WERI-Rb-1 (cell line): ENCODE measurements at regions not wholly inside any gene's neighbourhood (a gene's known extent, or its start where the extent isn't known, plus 50 kb on each side); places are given as distances from the start of the nearest gene placed in this dataset.

Source experiments
- DNase-seq: peaks from one replicate; pipeline ENCODE4 v3.0.0-alpha.2; 2020
- H3K27ac ChIP-seq: fragments of 250-450 bp; sonication (Bioruptor Pico); 2 replicates; pipeline ENCODE4 v1.5.1; 2020; ENCODE audit warnings: mild to moderate bottlenecking, moderate library complexity
- H3K27me3 ChIP-seq: fragments of 250-450 bp; sonication (Bioruptor Pico); 2 replicates; pipeline ENCODE4 v1.5.1; 2021; ENCODE audit warnings: mild to moderate bottlenecking, low read depth, moderate library complexity; ENCODE audit not compliant: insufficient read depth, severe bottlenecking
- H3K36me3 ChIP-seq: fragments of 250-450 bp; sonication (Bioruptor Pico); 2 replicates; pipeline ENCODE4 v1.5.1; 2020; ENCODE audit warnings: mild to moderate bottlenecking, moderate library complexity
- H3K4me3 ChIP-seq: 2 replicates; pipeline ENCODE4 v1.5.1; 2011; ENCODE audit warnings: low read depth, mild to moderate bottlenecking, control low read depth, low read length
- H3K9me3 ChIP-seq: fragments of 250-450 bp; sonication (Bioruptor Pico); 2 replicates; pipeline ENCODE4 v1.5.1; 2021; ENCODE audit warnings: mild to moderate bottlenecking, moderate library complexity; ENCODE audit not compliant: severe bottlenecking
- TF ChIP-seq, protein P1 (sequence below): IDR thresholded peaks from 2 replicates; pipeline ENCODE4 v1.5.1; 2011; ENCODE audit warnings: low read depth, mild to moderate bottlenecking, control low read depth, inconsistent platforms, low read length

DNA sequence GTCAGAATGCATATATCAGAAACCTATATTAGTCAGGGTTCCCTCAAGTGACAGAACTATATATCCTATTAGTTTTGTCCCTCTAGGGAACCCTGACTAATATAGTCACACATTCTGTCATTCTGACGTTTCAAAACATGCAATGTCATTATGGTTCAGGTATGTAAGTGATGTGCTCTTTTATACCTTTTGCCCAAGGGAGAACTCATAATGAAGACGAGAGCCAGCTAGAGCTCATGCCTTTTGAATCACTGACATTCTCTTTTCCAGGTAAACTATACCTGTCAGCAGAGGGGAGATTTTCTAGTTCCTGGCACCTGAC, 576.7 kb downstream of the LRRC70 start:
- Histone ChIP-seq H3K9me3 (no peaks in the 10 kb centered on the region), H3K27ac (no peak overlapping the region), H3K36me3 (no peaks in the 10 kb centered on the region), H3K27me3 (no peaks in the 10 kb centered on the region), H3K4me3 (no peak overlapping the region)
- TF ChIP-seq, protein P1, sequence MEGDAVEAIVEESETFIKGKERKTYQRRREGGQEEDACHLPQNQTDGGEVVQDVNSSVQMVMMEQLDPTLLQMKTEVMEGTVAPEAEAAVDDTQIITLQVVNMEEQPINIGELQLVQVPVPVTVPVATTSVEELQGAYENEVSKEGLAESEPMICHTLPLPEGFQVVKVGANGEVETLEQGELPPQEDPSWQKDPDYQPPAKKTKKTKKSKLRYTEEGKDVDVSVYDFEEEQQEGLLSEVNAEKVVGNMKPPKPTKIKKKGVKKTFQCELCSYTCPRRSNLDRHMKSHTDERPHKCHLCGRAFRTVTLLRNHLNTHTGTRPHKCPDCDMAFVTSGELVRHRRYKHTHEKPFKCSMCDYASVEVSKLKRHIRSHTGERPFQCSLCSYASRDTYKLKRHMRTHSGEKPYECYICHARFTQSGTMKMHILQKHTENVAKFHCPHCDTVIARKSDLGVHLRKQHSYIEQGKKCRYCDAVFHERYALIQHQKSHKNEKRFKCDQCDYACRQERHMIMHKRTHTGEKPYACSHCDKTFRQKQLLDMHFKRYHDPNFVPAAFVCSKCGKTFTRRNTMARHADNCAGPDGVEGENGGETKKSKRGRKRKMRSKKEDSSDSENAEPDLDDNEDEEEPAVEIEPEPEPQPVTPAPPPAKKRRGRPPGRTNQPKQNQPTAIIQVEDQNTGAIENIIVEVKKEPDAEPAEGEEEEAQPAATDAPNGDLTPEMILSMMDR, result no peak
- DNase-seq, result no peak

DNA sequence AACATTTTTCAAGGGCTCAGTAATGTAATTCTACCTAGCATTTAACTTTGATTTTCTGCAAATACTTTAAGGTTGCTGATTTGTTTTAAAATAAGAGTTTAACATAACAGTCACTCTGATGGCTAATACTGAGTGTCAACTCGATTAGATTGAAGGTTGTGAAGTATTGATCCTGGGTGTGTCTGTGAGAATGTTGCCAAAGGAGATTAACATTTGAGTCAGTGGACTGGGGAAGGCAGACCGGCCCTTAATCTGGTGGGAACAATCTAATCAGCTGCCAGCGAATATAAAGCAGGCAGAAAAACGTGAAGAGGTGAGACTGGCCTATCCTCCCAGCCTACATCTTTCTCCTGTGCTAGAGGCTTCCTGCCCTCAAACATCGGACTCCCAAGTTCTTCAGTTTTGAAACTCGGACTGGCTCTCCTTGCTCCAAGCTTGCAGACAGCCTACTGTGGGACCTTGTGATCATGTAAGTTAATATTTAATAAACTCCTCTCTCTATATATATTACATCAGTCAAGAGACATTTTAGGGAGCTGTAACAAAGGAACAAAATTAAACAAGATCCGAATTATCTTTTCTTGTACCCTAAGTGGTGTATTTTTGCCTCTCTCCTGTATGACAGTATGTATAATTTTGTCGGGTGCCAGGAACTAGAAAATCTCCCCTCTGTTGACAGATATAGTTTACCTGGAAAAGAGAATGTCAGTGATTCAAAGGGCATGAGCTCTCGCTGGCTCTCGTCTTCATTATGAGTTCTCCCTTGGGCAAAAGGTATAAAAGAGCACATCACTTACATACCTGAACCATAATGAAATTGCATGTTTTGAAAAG, 576.1 kb downstream of the LRRC70 start:
- Histone ChIP-seq H3K4me3 (no peak overlapping the region), H3K36me3 (no peaks in the 10 kb centered on the region), H3K27ac (no peak overlapping the region), H3K27me3 (no peaks in the 10 kb centered on the region), H3K9me3 (no peaks in the 10 kb centered on the region)
- peak; percentile 52 for DNase-seq
- TF ChIP-seq, protein P1, result no peak

DNA sequence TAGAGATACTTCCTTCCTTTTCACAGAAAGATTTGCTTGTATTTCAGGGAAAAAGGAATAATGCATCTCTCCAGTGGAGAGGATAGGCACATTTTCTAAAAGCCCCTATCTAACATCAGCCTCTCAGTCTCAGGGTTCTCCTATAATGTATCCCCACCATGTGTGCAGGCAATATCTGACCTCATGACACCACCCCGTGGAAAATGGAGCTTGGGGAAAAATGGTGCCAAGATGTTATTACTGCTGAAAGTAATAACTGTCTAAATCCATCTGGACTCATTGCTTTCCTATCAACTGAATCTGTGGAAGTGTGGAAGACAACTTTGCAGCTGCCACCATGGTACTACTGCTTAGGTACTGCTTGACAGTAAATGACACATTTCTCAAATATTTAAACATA, 574.3 kb downstream of the LRRC70 start:
- no peak overlapping the region for H3K27ac ChIP-seq
- no peaks in the 10 kb centered on the region for H3K36me3 ChIP-seq
- TF ChIP-seq, protein P1, result no peak
- H3K27me3 ChIP-seq, result no peaks in the 10 kb centered on the region
- no peak for DNase-seq
- H3K4me3 ChIP-seq, result no peak overlapping the region
- no peaks in the 10 kb centered on the region for H3K9me3 ChIP-seq

DNA sequence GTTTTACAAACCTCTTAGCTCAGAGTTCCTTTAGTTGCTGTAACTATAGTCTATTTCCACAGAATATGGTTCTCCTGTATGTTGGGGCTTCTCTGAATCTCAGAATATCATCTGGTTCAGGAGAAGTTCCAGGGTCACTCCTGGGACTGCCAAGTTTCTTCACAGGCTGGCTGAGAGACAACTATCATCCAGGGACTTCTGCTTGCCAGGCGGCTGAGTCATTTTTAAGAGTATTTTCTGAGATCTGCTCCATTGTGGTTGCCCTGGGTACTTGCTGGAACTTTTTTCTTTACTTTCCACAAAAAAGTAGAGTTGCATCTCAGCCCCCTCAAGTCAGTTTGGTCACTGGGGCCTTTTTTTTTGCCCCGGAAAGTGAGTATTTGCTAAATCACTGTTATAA, 566.5 kb downstream of the LRRC70 start:
- H3K27me3 ChIP-seq, result no peaks in the 10 kb centered on the region
- no peaks in the 10 kb centered on the region for H3K9me3 ChIP-seq
- TF ChIP-seq, protein P1, result no peak
- DNase-seq, result no peak
- H3K36me3 ChIP-seq, result no peaks in the 10 kb centered on the region
- no peak overlapping the region for H3K27ac ChIP-seq
- no peak overlapping the region for H3K4me3 ChIP-seq

DNA sequence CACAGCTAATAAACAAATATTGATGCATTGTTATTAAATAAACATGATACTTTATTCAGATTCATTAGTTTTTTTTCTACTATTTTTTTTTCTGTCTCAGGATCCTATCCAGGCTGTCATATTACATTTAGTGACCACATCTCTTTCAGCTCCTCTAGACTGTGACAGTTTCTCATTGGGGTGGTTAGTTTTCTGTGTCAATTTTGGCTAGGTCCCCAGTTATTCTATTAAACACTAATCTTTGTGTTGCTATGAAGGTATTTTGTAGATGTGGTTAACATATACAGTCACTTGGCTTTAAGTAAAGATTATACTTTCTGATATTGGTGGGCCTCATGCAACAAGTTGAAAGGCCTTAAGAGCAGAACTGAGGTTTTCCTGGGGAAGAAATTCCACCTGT, 563.0 kb downstream of the LRRC70 start:
- TF ChIP-seq, protein P1, result no peak
- DNase-seq, result no peak
- Histone ChIP-seq H3K9me3 (no peaks in the 10 kb centered on the region), H3K36me3 (no peaks in the 10 kb centered on the region), H3K27ac (no peak overlapping the region), H3K27me3 (no peaks in the 10 kb centered on the region), H3K4me3 (no peak overlapping the region)

DNA sequence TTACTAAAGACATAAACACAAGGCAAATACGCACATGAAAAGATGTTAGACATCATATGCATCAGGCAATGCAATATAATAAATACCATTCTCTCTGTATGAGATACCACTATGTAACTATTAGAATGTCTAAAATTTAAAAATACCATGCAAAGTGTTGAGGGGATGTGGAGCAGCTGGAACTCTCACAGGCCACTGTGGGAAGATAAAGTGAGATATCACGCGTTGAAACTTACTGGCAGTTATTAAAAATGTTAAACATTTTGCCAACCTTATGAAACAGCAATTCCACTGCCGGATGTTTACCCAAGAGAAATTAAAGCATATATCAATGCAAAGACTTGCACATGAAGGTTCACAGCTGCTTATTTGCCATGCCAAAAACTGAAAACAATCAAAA, 556.7 kb downstream of the LRRC70 start:
- TF ChIP-seq, protein P1, result no peak
- H3K9me3 ChIP-seq, result no peaks in the 10 kb centered on the region
- DNase-seq, result no peak
- H3K4me3 ChIP-seq, result no peak overlapping the region
- H3K27ac ChIP-seq, result no peak overlapping the region
- no peaks in the 10 kb centered on the region for H3K27me3 ChIP-seq
- H3K36me3 ChIP-seq, result no peaks in the 10 kb centered on the region
